ENCODE measurements at regions not wholly inside any gene's neighbourhood (a gene's known extent, or its start where the extent isn't known, plus 50 kb on each side); places are given as distances from the start of the nearest gene placed in this dataset.

GRCh38 chr3:59280113-59280512, 230.3 kb upstream of the CFAP20DC start:
- no peak for DNase-seq

- DNase-seq = no peak
Observed at GRCh38 chr3:59277816-59278215, 228.0 kb upstream of the CFAP20DC start.

GRCh38 chr3:59277201-59277600, 227.4 kb upstream of the CFAP20DC start:
- DNase-seq = no peak

- DNase-seq = peak; percentile 33
Observed at GRCh38 chr3:59273976-59274375, 224.2 kb upstream of the CFAP20DC start.

- DNase-seq = no peak
Observed at GRCh38 chr3:59271971-59272370, 222.1 kb upstream of the CFAP20DC start.

GRCh38 chr3:59270921-59271320, 221.1 kb upstream of the CFAP20DC start:
- no peak for DNase-seq

- no peak for DNase-seq
Observed at GRCh38 chr3:59270209-59270608, 220.4 kb upstream of the CFAP20DC start.

GRCh38 chr3:59268170-59268569, 218.3 kb upstream of the CFAP20DC start:
- peak; percentile 76 for DNase-seq

GRCh38 chr3:59267021-59267420, 217.2 kb upstream of the CFAP20DC start:
- peak; percentile 53 for DNase-seq

- DNase-seq = peak; percentile 25
Observed at GRCh38 chr3:59266551-59266950, 216.7 kb upstream of the CFAP20DC start.

- DNase-seq = no peak
Observed at GRCh38 chr3:59265566-59265965, 215.7 kb upstream of the CFAP20DC start.

GRCh38 chr3:59264366-59264765, 214.5 kb upstream of the CFAP20DC start:
- DNase-seq = no peak

GRCh38 chr3:59263152-59263551, 213.3 kb upstream of the CFAP20DC start:
- no peak for DNase-seq

GRCh38 chr3:59262076-59262498, 212.3 kb upstream of the CFAP20DC start:
- DNase-seq = no peak

GRCh38 chr3:59261009-59261408, 211.2 kb upstream of the CFAP20DC start:
- DNase-seq = no peak

GRCh38 chr3:59258550-59259260, 208.9 kb upstream of the CFAP20DC start:
- DNase-seq = no peak

- no peak for DNase-seq
Observed at GRCh38 chr3:59257506-59257905, 207.7 kb upstream of the CFAP20DC start.

GRCh38 chr3:59256230-59256629, 206.4 kb upstream of the CFAP20DC start:
- DNase-seq = peak; percentile 41

- no peak for DNase-seq
Observed at GRCh38 chr3:59254976-59255375, 205.2 kb upstream of the CFAP20DC start.

GRCh38 chr3:59254433-59254832, 204.6 kb upstream of the CFAP20DC start:
- no peak for DNase-seq

GRCh38 chr3:59253523-59253922, 203.7 kb upstream of the CFAP20DC start:
- DNase-seq = no peak

GRCh38 chr3:59251869-59252268, 202.0 kb upstream of the CFAP20DC start:
- DNase-seq = peak; percentile 25

GRCh38 chr3:59250600-59250999, 200.8 kb upstream of the CFAP20DC start:
- peak; percentile 12 for DNase-seq

- DNase-seq = no peak
Observed at GRCh38 chr3:59249698-59250361, 200.0 kb upstream of the CFAP20DC start.

- no peak for DNase-seq
Observed at GRCh38 chr3:59249004-59249403, 199.2 kb upstream of the CFAP20DC start.

Data from fibroblast of upper back skin (primary cell).